ENCODE measurements at regions not wholly inside any gene's neighbourhood (a gene's known extent, or its start where the extent isn't known, plus 50 kb on each side); places are given as distances from the start of the nearest gene placed in this dataset.
A peak's percentile ranks its signal among the peaks of the same experiment; 100 is the strongest.
"Not testable (repeated sequence)": the region's sequence is repeated elsewhere in the genome, so short reads cannot be mapped to it uniquely, and the experiment has no call there.

GRCh38 chr7:130942211-130942964 is 208.4 kb upstream of the KLF14 start:
- ATAC-seq (peak; percentile 68), DNase-seq (ENCODE audit: low spot score) (peak; percentile 82)

GRCh38 chr7:130943336-130943901 is 209.4 kb upstream of the KLF14 start:
- no peak for DNase-seq (ENCODE audit: low spot score)
- ATAC-seq: peak; percentile 31

- ATAC-seq (no peak), DNase-seq (ENCODE audit: low spot score) (no peak)
Observed at GRCh38 chr7:130943981-130944380, 210.0 kb upstream of the KLF14 start.

GRCh38 chr7:130944997-130945396 is 211.0 kb upstream of the KLF14 start:
- no peak for ATAC-seq
- no peak for DNase-seq (ENCODE audit: low spot score)

GRCh38 chr7:130945411-130945811 is 211.4 kb upstream of the KLF14 start:
- ATAC-seq: no peak
- DNase-seq (ENCODE audit: low spot score): no peak

- no peak for DNase-seq (ENCODE audit: low spot score)
- peak; percentile 12 for ATAC-seq
Observed at GRCh38 chr7:130946114-130946513, 212.1 kb upstream of the KLF14 start.

- DNase-seq (ENCODE audit: low spot score) (no peak), ATAC-seq (peak; percentile 59)
Observed at GRCh38 chr7:130947792-130948580, 214.0 kb upstream of the KLF14 start.

- ATAC-seq (no peak), DNase-seq (ENCODE audit: low spot score) (no peak)
Observed at GRCh38 chr7:130948822-130949221, 214.8 kb upstream of the KLF14 start.

GRCh38 chr7:130949550-130949949 is 215.5 kb upstream of the KLF14 start:
- ATAC-seq (no peak), DNase-seq (ENCODE audit: low spot score) (no peak)

GRCh38 chr7:130950054-130950453 is 216.0 kb upstream of the KLF14 start:
- no peak for ATAC-seq
- DNase-seq (ENCODE audit: low spot score): no peak

GRCh38 chr7:130950741-130951140 is 216.7 kb upstream of the KLF14 start:
- ATAC-seq (no peak), DNase-seq (ENCODE audit: low spot score) (no peak)

GRCh38 chr7:130951303-130951975 is 217.4 kb upstream of the KLF14 start:
- no peak for DNase-seq (ENCODE audit: low spot score)
- ATAC-seq: no peak

- ATAC-seq (no peak), DNase-seq (ENCODE audit: low spot score) (no peak)
Observed at GRCh38 chr7:130951976-130952876, 218.2 kb upstream of the KLF14 start.

- DNase-seq (ENCODE audit: low spot score) (no peak), ATAC-seq (no peak)
Observed at GRCh38 chr7:130953196-130953595, 219.2 kb upstream of the KLF14 start.

GRCh38 chr7:130954918-130955564 is 221.0 kb upstream of the KLF14 start:
- ATAC-seq (no peak), DNase-seq (ENCODE audit: low spot score) (no peak)

- DNase-seq (ENCODE audit: low spot score): no peak
Observed at GRCh38 chr7:130955565-130955919, 221.5 kb upstream of the KLF14 start.

GRCh38 chr7:130956417-130957136 is 222.6 kb upstream of the KLF14 start:
- no peak for ATAC-seq
- DNase-seq (ENCODE audit: low spot score): no peak

More at GRCh38 chr7:130955565-130955919, 221.5 kb upstream of the KLF14 start:
- ATAC-seq: no peak

- DNase-seq (ENCODE audit: low spot score) (no peak), ATAC-seq (no peak)
Observed at GRCh38 chr7:130957137-130957513, 223.1 kb upstream of the KLF14 start.

GRCh38 chr7:130957722-130958435 is 223.9 kb upstream of the KLF14 start:
- ATAC-seq; DNase-seq (ENCODE audit: low spot score): not testable (repeated sequence)

Data from left lobe of liver (tissue), 2 donors.